ENCODE measurements at regions not wholly inside any gene's neighbourhood (a gene's known extent, or its start where the extent isn't known, plus 50 kb on each side); places are given as distances from the start of the nearest gene placed in this dataset.

GRCh38 chr15:26352909-26353308 is 420.0 kb downstream of the GABRB3 start:
- no peak for TF ChIP-seq POLR2A (IDR thresholded peaks at IDR 0.05; ENCODE audit: extremely low read depth, insufficient read length)
- no peak for TF ChIP-seq CTCF (IDR thresholded peaks at IDR 0.05; ENCODE audit: low read depth, low read length)
- TF ChIP-seq MYC (IDR thresholded peaks at IDR 0.05; ENCODE audit: low read depth, low read length), result no peak
